Amygdala (tissue), 56 donors: ENCODE measurements at regions not wholly inside any gene's neighbourhood (a gene's known extent, or its start where the extent isn't known, plus 50 kb on each side); places are given as distances from the start of the nearest gene placed in this dataset.
"Not testable (repeated sequence)": the region's sequence is repeated elsewhere in the genome, so short reads cannot be mapped to it uniquely, and the experiment has no call there.

Source experiments
- DNase-seq, 56 donors: peaks; one replicate each; lab custom pipeline; 2025; lab: John Stamatoyannopoulos, UW

GRCh38 chr6:168808232-168808631 is 367.2 kb downstream of the SMOC2 start:
- no peak for DNase-seq

GRCh38 chr6:168804331-168804730 is 363.3 kb downstream of the SMOC2 start:
- DNase-seq, result no peak

GRCh38 chr6:168803874-168804273 is 362.9 kb downstream of the SMOC2 start:
- DNase-seq, result no peak

- no peak for DNase-seq
Observed at GRCh38 chr6:168799067-168799466, 358.1 kb downstream of the SMOC2 start.

GRCh38 chr6:168796106-168796505 is 355.1 kb downstream of the SMOC2 start:
- no peak for DNase-seq

- not testable (repeated sequence) for DNase-seq
Observed at GRCh38 chr6:168795611-168796010, 354.6 kb downstream of the SMOC2 start.

- no peak for DNase-seq
Observed at GRCh38 chr6:168794491-168794890, 353.5 kb downstream of the SMOC2 start.

GRCh38 chr6:168793649-168794048 is 352.7 kb downstream of the SMOC2 start:
- DNase-seq, result no peak

- peak in 41 of 56 donors; percentile 2 to 84 (median 45) for DNase-seq
Observed at GRCh38 chr6:168791917-168792316, 350.9 kb downstream of the SMOC2 start.

- DNase-seq, result no peak
Observed at GRCh38 chr6:168789699-168790098, 348.7 kb downstream of the SMOC2 start.

GRCh38 chr6:168785720-168786511 is 344.9 kb downstream of the SMOC2 start:
- no peak for DNase-seq

- DNase-seq, result no peak
Observed at GRCh38 chr6:168784426-168784825, 343.4 kb downstream of the SMOC2 start.

GRCh38 chr6:168783720-168784119 is 342.7 kb downstream of the SMOC2 start:
- DNase-seq, result no peak

GRCh38 chr6:168782187-168782751 is 341.3 kb downstream of the SMOC2 start:
- DNase-seq, result peak in 1 of 56 donors; percentile 4

GRCh38 chr6:168778201-168778600 is 337.2 kb downstream of the SMOC2 start:
- DNase-seq, result peak in 2 of 56 donors; percentile 13 to 23

- DNase-seq, result no peak
Observed at GRCh38 chr6:168774381-168774780, 333.4 kb downstream of the SMOC2 start.

GRCh38 chr6:168773788-168774187 is 332.8 kb downstream of the SMOC2 start:
- no peak for DNase-seq

GRCh38 chr6:168765752-168766151 is 324.8 kb downstream of the SMOC2 start:
- no peak for DNase-seq

- DNase-seq, result no peak
Observed at GRCh38 chr6:168756009-168756634, 315.1 kb downstream of the SMOC2 start.

GRCh38 chr6:168746643-168747042 is 305.7 kb downstream of the SMOC2 start:
- no peak for DNase-seq

GRCh38 chr6:168746013-168746412 is 305.0 kb downstream of the SMOC2 start:
- DNase-seq, result no peak

GRCh38 chr6:168744861-168745260 is 303.9 kb downstream of the SMOC2 start:
- no peak for DNase-seq
